GM19455 (cell line): ENCODE measurements at regions not wholly inside any gene's neighbourhood (a gene's known extent, or its start where the extent isn't known, plus 50 kb on each side); places are given as distances from the start of the nearest gene placed in this dataset.

Experiments
- ATAC-seq: cut with Tn5 transposase; IDR thresholded peaks from one replicate; pipeline ENCODE4 v1.9.1; 2021; ENCODE audit not compliant: unreplicated experiment

DNA sequence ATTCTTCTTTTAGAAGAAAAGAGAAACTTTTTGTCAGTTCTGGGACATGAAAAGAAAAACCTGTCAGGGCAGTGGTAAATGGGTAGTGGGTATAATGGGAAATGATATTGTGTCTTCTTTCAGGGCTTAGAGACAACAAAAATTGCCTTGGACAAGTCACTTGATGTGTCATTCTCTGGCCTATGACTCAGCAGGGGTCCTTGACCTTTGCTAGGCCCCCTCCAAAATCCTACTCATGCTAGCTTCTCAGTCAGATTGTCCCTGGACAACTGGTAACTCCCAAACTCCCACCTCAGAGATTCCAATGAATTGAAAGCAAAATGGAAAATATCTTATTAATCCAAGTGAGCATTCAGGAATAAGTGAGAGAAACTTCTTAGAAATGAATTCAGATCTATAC lies 258.8 kb upstream of the SPRY2 start:
- no peak for ATAC-seq

DNA sequence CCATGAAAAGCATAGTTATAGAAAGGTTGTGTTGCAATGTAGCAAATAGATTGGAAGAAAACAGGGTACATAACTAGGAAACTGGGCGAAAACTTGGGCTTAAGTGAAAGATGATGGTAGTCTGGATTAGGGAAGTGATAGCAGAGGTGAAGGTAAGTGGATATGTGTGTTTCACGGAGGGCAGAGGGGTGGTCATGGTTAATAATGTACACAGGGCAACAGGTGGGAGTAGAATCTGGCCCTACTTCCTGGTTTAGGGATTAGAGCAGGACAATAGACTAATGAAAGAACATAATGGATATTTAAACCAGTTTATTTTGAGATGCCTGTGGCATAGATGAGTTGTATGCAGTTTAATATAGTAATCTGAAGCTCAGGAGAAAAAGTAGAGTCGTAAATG lies 257.3 kb upstream of the SPRY2 start:
- no peak for ATAC-seq

DNA sequence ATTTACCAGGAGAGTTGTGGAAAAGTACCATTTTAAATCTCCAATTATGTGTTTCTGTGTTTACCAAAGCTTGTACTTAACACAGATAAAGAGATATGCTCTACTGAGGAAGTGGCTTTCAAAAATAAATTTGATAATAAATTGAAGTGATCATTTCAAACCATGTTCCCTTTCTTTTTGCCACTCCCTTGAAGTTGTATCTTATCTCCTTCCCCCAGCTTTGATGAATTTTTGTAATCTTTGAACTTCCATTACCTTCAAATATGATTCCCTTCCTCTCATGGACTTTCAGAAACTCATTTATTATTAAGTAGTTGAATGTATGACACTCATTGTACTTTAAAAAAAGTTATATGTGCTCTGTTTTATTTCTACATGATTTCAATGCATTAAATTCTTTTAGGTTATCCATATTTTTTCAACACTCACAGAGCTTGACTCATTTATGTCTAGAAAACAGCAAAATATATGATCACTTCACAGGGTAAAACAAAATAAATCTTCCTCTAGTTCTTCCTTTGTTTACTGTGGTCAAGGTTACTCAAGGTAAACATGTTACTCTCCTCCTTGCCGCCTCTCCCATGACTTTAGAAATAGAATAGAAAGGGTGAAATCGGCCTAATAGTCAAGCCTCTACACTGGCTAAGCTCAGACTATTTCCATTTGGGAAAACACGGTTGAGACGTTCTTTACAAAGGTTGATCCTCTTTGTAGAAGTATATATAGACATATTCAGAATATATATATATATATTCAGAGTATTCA lies 251.2 kb upstream of the SPRY2 start:
- no peak for ATAC-seq

DNA sequence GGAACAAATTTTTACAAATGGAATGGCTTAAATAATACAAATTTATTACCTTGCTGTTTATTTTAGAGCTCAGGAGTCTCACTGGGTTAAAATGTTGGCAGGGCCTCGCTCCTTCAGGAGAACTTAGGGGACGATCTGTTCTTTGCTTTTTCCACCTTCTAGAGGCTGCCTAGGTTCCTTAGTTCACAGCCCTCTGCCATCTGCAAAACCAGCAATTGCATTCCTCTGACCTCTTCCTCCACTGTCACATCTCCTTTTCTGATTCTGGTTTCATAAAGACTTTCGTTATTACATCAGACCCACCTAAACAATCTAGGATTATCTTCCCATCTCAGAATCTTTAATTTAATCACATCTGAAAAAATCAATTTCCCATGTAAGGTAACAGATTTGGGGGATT lies 249.6 kb upstream of the SPRY2 start:
- no peak for ATAC-seq

DNA sequence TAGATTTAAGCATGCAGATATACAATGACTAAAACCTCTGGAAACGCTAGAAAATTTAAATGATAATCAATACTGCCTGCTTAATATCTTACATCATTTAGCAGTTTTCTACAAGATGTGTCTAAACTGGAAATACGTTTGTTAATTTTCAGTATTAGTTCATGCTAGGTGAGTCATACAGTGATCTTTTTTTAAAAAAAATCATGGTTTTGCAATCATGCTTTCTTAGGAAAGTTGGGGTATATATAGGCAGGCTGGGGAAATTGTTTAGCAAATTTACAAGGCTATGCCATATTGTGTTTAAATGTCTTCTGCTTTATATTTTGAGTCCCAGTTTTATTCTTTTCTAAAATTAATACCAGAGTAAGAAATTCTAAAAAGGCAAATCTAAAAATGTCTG lies 245.4 kb upstream of the SPRY2 start:
- no peak for ATAC-seq

DNA sequence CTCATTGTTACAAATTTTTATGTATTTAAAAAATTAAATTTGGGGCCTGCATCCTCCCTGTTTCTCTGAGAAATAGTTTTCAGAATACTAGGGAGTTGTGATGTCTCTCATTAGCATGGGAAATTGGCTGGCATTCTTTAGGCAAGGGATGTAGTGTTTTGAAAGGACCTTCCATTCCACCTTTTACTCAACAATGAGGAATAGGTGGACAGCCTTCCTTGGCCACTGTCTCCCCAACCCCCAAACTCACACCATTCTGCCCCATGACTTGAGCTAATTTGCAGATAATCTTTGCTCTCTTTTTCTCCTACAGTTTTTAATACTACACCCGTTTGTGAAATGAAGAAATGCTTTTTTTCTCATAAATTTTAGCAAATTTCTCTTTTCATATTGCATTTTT lies 244.6 kb upstream of the SPRY2 start:
- ATAC-seq = no peak

DNA sequence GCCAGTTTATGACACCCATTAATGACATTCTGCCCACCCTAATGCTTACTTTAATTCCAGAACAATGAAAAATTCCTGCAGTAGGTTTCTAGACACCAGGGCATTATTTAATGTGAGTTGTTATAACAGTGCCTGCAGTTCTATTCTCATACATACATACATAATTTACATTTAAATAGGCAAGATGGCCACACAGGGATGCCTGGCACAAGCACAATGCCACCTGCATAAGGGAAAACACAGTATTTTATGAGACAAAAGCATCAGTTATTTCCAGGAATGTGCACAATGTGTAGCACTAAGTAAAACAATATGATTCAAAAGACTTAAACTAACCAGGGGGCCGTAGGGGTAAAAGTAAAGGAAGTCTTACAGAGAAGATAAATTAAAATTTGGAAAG lies 243.9 kb upstream of the SPRY2 start:
- ATAC-seq = no peak

DNA sequence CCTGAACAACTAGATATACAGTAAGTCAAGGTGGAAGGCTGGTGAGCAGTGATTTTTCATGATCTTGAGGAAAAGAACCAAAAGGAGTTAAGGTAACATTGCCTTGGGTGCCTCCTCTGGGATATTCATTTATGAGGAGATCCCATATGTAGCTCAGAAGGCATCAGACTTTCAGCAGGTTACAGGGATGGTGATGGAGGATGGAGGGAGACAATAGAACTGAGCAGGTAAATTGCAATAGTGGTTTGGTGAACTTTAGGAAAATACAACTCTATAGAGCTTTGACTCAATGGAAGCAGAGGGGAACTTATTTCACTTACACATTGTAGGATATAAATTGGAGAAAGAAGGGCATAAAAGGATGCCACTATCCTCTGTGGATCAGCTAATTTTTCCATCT lies 243.4 kb upstream of the SPRY2 start:
- ATAC-seq = no peak

DNA sequence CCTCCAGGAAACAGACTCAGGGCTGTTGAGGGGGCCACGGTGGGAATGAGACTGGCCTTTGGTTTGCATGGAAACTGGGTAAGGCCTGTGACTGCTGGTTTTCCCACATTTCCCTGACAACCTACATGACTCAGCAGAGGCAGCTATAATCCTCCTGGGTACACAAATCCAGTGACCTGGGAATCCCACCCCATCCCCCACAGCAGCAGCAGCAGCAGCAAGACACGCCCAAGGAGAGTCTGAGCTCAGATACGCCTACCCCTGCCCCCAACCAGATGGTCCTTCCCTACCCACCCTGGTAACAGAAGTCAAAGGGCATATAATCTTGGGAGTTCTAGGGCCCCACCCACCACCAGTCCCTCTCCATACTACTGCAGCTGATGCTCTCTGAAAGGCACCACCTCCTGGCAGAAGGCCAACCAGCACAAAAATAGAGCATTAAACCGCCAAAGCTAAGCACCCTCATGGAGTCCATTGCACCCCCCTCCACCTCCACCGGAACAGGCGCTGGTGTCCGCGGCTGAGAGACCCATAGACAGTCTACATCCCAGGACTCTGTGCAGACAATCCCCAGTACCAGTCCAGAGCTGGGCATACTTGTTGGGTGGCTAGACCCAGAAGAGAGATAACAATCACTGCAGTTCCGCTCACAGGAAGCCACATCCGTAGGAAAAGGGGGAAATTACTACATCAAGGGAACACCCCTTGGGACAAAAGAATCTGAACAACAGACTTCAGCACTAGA lies 237.2 kb upstream of the SPRY2 start:
- ATAC-seq = no peak

DNA sequence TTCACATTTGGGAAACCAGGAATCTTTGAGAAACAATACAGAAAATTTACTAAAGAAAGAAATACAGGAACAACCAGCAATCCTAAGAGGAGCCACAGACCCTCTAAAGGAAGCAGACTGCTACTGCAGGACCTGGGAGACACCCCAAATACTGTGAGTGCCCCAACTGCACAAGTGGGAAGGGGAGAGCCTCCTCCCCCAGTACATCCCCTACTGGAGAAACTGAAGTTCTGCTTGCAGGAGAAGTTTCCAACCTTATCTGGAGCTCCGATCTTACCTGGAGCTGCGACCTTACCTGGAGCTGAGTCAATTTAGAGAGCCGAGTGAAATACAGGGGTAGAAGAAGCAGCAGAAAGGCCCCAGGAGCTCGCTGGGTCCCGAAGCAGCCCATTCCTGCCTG lies 236.4 kb upstream of the SPRY2 start:
- ATAC-seq = no peak

DNA sequence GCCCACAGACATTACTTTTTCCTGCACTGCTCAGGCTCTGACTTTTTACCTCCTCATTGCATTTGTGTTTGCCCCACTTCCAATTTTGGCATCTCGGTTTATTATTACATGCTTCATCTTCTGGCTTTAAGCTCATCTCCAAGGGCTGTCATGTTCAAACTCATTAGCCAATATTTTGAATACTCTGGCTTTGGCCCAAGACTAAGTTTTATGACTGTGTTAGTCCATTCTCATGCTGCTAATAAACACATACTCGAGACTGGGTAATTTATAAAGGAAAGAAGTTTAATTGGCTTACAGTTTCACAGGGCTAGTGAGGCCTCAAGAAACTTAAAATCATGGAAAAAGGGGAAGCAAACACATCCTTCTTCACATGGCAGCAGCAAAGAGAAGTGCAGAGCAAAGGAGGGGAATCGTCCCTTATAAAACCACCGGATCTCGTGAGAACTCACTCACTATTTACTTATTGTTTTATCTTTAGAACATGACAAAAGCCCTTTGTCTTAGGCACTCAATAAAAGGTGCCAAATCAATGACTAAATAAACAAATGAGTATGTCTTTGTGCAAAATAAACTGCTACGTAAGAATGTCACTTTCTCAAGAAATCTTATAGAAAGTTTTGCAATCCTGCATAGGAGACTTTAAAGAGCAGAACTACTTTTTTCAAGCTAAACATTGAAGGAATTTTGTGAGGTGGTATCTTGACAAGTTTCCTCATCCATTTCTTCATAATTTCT lies 233.4 kb upstream of the SPRY2 start:
- ATAC-seq = no peak

DNA sequence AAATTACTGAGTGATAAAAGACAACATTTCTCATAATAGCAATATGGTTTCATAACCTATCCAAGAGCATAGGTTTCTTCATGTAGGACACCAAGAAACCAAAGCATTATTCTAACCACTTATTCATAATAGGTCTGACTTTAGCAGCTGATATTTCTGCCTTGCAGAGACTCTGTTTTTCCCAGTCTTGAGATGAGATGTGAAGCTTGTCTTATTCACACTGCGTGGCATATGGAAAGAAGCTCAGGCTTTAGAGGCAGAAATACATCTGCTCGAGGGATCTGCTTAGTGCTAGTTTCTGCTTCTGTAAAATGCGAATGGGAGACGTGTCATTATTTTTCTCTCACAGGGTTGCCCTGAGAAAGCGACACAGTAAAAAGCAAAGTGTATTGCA lies 232.0 kb upstream of the SPRY2 start:
- no peak for ATAC-seq

DNA sequence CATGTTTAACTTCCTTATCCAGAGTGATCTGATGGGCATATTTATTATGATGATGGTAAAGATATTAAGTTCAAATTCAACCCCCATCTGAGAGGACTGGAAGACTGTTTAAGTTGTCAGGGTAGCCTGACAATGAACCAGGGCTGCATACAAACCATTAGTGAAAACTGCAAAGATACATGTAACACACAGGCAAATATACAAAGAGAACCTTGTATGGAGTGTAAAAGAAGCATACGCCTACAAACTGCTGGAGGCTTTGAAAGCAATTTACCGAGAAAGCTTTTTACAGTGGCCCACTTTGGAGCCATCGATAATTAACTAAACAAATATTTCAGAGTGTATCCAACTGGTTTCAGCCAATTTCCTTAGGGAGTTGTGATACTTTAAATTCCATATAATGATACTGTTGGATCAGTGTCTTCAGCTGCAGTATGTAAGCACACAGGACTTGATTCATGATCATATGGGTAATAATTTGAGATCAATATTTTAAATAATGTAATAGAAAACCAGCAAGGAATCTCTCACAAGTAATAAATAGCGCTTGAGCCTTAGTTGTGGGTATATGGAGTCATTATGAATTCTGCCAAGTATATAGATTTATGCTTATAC lies 231.5 kb upstream of the SPRY2 start:
- ATAC-seq = no peak

DNA sequence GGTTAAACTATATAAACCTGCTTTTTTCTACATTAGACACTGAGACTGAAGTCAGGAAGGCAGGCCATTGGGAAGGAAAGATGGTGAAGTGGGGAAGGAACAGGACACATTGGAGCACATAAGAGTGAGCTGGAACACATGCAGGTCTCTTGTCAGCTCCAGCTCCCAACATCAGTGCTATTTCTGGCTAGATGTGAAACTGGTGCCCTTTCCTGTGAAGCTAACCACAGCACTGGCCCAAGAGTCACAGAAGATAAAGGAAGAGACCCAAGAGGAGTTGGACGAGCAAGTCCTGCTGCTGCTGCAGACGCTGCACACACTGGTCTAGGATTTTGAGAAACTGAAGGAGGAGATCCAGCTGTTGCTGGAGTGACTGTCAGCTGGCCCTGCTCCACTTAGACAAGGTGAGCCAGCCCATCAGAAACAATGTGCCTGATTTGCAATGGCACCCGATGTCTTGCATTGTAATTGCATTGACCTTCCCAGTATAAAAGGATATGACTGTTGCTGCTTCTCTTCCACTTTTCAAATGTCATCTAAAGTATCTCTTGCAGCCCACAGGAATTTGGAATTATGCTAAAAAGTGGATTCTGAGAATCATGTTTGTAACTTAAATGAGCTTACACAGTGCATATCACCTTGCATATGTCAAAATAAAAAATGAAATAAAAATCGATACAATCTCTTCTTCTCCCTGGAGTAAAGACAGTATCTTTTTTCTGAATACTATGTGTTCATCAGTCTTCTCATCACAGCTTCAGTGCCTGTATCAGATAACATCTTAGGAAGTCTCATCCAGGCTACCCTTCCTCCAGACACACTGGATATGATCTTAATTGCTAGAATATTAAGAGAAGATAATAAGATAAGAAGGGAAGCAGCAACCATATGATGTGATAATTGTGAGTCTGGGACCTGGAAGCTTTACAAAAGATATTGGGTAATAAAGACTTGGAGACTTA lies 230.7 kb upstream of the SPRY2 start:
- ATAC-seq = no peak

DNA sequence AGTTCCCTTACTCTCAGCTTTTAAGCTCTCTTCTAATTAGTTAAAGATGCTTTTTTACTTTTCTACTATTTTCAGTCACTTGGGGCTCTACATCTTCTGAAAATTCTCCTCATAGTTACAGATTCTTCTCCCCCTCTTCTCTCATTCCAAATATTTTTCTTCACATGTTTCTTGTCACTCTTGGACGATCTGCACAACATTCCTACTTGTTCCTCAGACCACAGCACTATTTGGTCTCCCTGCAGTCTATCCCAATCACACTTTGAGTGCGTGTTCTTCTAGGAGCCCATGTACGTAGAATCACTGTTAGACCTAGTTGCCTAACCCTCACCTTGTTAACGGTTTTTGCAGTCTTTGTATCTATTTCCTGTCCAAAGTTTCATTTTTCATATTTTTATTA lies 222.5 kb upstream of the SPRY2 start:
- no peak for ATAC-seq

DNA sequence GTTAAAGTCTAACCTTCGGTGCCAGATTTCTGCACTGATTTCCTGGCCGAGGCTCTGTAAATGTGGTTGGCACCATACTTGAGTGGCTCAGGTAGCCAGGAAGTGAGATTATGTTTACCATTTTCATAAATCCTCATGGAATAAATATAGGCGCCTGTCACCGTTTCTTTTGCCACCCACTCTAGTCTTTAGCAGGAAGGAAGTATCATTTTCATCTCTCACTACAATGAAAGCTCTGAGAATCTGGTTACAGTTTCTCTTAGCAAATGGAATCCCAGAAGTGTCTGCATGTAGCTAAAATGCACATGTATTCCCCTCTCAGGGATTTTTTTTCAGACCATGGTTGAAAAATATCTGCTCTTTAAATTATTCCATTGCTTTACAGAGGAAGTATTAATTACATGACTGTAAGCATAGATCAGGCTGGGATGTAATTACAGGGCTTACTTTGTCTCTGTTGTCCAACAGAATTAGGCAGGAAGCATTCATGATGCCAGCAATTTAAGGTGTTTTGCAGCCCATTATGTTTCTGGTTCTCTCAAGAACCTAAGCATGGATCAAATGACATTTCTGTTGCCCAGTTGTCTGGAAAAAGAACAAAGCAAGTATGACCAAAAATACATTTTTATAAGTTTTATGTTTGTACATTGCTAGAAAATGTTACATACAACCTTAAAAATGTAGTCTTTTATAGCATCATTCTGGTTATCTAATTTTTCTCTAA lies 221.7 kb upstream of the SPRY2 start:
- no peak for ATAC-seq

DNA sequence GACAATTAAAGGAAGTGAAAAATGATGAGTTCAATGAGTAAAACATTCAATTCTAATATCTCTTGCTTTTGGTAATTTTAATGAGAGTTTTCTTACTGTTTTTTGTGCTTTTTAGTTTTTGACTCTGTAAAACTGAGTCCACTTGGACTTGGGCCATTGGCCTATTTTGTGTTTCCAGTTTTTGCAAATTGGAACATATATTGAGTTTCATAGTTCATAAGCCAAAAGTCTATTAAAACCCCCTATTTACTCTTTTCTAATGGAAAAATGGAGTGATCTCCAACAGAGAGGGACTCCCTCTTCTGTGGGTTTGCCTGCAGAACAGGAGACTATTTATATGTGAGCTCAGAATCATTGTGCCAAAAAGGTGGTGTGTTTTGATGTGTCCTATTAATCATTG lies 219.7 kb upstream of the SPRY2 start:
- ATAC-seq = no peak

DNA sequence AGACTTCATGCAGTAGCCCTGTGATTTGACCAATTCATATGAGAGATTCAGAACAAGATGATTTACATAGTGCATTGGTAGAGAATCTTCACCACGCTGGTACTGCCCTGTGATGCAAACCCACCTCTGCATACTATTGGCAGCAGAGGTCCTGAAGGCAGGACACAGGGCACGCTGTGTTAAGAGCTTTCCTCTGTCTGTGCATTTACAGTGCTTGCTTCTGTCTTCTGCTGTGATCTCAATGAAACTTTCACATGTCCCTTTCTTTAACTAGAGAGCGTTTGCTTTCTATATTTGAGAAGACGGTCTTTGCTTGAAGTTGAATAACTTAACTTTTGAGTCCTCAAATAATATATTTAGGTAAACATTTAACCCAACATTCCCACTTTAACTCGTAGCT lies 219.0 kb upstream of the SPRY2 start:
- no peak for ATAC-seq

DNA sequence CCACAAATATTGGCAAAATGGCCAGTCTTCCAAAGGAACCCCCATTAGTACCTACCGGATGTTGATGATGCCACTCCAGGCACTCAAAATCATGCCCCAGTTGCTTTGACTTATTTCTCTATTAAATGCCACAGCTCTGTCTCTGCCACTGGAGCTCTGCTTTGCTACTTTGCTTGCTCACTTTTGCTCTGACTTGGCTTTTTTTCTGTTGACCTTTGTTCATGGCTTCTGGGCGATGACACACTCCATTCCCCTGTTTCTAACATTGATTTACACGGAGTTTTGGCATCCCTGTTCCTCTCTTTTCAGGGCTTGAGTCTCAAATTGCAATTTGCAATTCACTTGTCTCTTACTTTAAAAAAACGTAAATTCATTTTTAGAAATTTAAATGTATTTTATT lies 217.1 kb upstream of the SPRY2 start:
- ATAC-seq = no peak
